ENCODE measurements at regions not wholly inside any gene's neighbourhood (a gene's known extent, or its start where the extent isn't known, plus 50 kb on each side); places are given as distances from the start of the nearest gene placed in this dataset.

DNA sequence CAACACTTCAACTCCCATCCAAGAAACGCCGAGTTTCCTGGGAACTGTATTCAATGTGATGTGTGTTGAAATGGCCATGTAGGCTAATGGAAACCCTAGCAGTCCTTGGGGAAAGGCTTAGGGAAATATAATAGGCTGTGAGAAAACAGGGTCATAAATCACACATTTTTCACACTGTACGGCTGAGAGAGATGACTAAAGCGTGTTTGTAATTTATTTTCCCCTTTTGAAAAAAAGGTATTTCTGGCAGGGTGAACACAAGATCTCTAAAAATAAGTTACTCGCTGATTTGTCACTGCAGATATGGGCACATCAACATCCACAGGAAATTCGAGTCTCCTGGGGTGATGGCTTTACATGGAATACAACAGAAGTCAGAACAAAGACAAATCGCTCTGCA is 109.6 kb upstream of the ST6GAL2 start:
- Mint-ChIP-seq H3K36me3 (no peaks in the 10 kb centered on the region), H3K4me3 (no peak overlapping the region), H3K4me1 (ENCODE audit: low read depth in 2 of 2) (no peaks in the 10 kb centered on the region), H3K9me3 (no peaks in the 10 kb centered on the region), H3K27me3 (no peaks in the 10 kb centered on the region), H3K27ac (no peak overlapping the region)
- no peak for DNase-seq (ENCODE audit: low spot score)
- no peak for ATAC-seq

DNA sequence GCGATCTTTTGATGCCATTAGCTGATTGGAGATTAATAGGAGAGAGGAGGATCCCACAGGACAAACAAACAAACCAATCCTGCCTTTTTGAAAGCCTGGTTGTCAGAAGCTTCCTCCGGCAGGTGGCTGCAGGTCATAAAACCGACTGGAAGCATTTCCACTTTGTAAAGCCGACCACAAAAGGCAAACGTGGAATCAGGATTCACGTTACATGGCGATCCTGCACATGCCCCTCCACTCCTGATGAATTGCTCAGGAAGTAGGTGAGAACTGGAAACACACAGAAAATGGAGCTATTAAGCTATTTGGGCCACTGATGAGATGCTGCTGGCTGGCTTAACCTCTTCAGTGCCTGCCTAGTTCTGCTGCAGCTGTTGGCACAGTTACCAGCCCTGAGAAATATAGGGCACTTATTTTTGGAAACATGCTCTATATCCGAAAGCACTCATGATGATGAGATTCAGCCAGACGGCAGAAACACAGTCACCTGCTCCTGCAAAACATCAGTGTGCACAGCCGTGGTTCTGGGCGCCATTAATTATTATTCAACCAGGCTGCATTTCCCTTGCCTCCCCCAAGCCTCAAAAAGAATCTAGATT is 110.3 kb upstream of the ST6GAL2 start:
- no peak for ATAC-seq
- Mint-ChIP-seq H3K4me1 (ENCODE audit: low read depth in 2 of 2) (no peaks in the 10 kb centered on the region), H3K27ac (no peak overlapping the region), H3K9me3 (no peaks in the 10 kb centered on the region), H3K4me3 (no peak overlapping the region), H3K27me3 (no peaks in the 10 kb centered on the region), H3K36me3 (no peaks in the 10 kb centered on the region)
- DNase-seq (ENCODE audit: low spot score) = no peak

DNA sequence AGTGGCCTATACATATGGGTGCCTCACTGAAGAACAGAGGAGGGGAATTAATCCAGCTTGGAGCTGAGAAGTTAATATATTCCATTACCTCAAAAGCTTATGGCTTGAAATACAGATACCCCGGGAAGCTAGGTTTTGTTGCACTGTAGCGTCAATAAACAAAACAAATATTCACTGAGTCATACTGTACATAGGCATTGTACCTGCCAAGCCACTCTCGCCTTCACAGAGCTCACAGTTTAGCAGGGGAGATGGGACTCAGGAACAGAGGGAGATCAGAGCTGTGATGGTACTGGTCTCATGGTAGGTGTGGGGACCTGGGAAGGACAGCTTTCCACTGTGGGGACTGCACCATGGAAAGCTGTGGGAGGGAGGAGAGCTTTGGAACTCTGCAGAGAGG is 111.2 kb upstream of the ST6GAL2 start:
- Mint-ChIP-seq H3K4me1 (ENCODE audit: low read depth in 2 of 2) (no peaks in the 10 kb centered on the region), H3K27ac (no peak overlapping the region), H3K36me3 (no peaks in the 10 kb centered on the region), H3K27me3 (no peaks in the 10 kb centered on the region), H3K4me3 (no peak overlapping the region), H3K9me3 (no peaks in the 10 kb centered on the region)
- no peak for DNase-seq (ENCODE audit: low spot score)
- ATAC-seq = no peak

DNA sequence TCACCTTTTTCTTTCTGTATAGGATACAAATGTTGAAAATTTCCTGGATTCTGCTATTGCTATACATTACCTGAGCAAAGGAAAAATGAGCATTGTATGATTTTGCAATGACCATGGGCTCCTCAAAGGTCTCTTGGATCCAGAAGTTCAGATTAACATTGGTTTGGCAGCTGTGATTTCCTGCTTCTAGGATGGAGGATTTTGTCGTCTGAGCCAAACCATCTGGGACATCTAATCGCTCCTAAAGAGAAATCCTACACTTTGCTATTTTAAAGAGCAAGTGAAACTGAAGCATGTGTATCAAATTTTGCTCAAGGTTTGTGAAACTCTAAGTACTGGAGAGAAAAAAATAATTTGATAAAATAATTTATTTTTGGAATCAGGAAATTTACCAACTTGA is 115.1 kb upstream of the ST6GAL2 start:
- H3K27me3 Mint-ChIP-seq = no peaks in the 10 kb centered on the region
- DNase-seq (ENCODE audit: low spot score) (no peak), ATAC-seq (no peak)
- H3K4me3 Mint-ChIP-seq = no peak overlapping the region
- no peaks in the 10 kb centered on the region for H3K36me3 Mint-ChIP-seq
- H3K9me3 Mint-ChIP-seq = peaks cover 12% of the 10 kb centered on the region
- H3K4me1 Mint-ChIP-seq (ENCODE audit: low read depth in 2 of 2) = no peaks in the 10 kb centered on the region
- no peak overlapping the region for H3K27ac Mint-ChIP-seq

DNA sequence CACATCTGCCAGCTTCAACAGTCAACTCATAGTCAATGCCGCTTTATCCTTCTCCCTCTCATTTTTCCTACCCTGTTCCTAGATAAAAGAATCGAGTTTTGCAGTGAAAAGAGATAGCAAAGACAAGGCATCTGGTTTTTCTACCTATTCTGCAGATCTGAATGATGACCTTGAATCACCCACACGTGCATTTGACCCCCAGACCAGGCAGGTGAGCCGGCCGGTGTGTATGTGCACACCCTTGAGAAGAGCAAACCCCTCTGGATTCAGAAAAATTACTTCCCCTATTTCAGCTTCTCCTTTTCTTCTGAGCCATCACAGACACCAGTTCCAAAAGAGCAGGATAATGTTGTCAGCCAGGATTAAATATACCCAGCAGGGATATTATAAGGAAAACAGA is 115.6 kb upstream of the ST6GAL2 start:
- no peaks in the 10 kb centered on the region for H3K36me3 Mint-ChIP-seq
- no peaks in the 10 kb centered on the region for H3K27me3 Mint-ChIP-seq
- H3K4me1 Mint-ChIP-seq (ENCODE audit: low read depth in 2 of 2) = no peaks in the 10 kb centered on the region
- ATAC-seq = no peak
- DNase-seq (ENCODE audit: low spot score) = no peak
- no peak overlapping the region for H3K4me3 Mint-ChIP-seq
- no peak overlapping the region for H3K27ac Mint-ChIP-seq
- H3K9me3 Mint-ChIP-seq = peaks cover 12% of the 10 kb centered on the region

DNA sequence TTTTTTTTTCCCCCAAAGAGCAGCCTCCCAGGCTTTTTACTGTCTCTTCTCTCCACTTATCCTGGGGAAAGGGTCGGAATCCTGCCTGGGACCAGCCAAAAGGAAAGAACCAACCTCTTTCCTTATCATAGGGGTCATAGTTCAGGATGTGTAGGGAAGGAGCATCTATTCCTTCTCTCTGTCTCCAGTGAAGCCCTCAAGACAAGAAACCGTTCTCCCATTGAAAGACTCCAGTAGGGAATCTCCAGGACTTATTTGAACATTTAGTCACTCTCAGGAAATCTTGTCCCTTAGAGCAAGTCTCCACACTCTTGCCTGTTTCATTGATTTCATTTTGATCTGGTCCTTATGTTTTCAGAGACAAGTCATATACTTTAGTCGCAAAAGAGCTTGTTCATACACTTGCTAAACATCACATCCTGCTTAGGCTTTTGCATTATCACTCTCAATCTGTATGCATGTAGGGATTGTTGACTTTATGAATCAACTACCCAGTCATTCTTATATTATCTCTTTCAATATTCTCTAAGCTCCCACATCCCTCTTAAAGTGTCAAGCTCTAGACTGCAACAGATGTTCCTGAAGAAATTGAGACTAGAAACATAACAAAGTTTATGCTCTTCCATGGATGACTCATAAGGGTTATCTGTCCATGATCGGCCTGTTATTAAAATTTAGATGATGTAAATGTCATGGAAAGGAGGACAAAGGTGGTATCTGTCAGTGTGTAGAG is 116.2 kb upstream of the ST6GAL2 start:
- Mint-ChIP-seq H3K27me3 (no peaks in the 10 kb centered on the region), H3K36me3 (no peaks in the 10 kb centered on the region), H3K4me1 (ENCODE audit: low read depth in 2 of 2) (no peaks in the 10 kb centered on the region), H3K9me3 (peaks cover 12% of the 10 kb centered on the region), H3K27ac (no peak overlapping the region), H3K4me3 (no peak overlapping the region)
- DNase-seq (ENCODE audit: low spot score) (no peak), ATAC-seq (no peak)

DNA sequence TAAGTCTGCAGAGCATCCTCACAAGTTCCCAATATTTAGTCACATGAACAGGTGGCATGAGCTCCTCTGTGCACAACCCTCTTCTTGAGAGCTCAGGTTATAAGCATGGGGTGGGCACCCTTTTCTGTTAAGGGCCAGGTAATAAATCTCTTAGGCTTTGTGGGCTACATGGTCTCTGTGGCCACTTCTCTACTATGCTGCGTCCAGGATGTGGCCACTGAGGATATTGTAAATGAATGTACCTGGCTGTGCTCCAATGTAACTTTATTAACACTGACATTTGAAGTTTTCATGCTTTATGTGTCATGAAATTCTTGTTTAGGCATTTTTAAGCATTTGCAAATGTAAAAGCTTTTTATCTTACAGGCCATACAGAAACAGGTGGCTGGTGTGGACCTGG is 116.8 kb upstream of the ST6GAL2 start:
- ATAC-seq (no peak), DNase-seq (ENCODE audit: low spot score) (no peak)
- Mint-ChIP-seq H3K9me3 (peaks cover 12% of the 10 kb centered on the region), H3K4me1 (ENCODE audit: low read depth in 2 of 2) (no peaks in the 10 kb centered on the region), H3K4me3 (no peak overlapping the region), H3K27ac (no peak overlapping the region), H3K36me3 (no peaks in the 10 kb centered on the region), H3K27me3 (no peaks in the 10 kb centered on the region)

DNA sequence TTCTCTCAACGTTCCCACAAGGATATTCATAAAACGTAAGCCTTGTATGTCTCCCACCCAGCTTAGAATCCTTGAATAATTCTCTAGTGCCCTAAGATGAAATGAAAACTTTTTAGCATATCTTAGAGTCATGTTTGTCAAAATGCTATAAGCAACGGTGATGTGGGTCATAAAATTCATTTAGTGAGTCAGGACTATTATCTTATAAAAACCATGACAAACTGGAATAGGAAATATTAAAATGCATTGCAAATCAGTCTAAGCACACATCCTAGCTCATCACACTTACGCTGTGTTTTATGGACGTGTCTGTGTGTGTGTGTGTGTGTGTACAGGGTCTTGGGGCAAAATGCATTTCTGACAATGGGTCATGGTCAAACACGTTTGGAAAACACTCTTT is 119.9 kb upstream of the ST6GAL2 start:
- Mint-ChIP-seq H3K4me3 (no peak overlapping the region), H3K4me1 (ENCODE audit: low read depth in 2 of 2) (no peaks in the 10 kb centered on the region), H3K27me3 (no peaks in the 10 kb centered on the region), H3K27ac (no peak overlapping the region), H3K9me3 (peaks cover 12% of the 10 kb centered on the region), H3K36me3 (no peaks in the 10 kb centered on the region)
- DNase-seq (ENCODE audit: low spot score) (no peak), ATAC-seq (no peak)

DNA sequence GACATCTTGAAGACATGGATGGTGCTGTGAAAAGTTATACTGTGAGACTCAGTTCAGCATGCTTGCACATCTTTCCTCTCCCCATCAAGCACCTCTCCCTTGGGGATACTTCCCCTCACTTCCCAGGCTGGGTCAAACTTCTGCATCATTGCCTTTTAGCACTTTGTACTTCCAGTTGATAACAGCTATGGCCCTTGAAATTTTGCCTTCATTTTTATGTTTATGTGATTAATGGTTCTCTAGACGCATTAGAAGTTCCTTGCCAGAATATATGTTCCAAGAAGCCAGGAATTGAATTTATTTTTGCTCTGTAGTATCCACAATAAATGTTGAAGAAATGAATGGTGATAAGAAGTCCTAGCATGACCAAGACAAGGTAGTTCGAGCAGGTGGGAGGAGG is 120.9 kb upstream of the ST6GAL2 start:
- ATAC-seq (no peak), DNase-seq (ENCODE audit: low spot score) (no peak)
- no peak overlapping the region for H3K27ac Mint-ChIP-seq
- peaks cover 15% of the 10 kb centered on the region for H3K9me3 Mint-ChIP-seq
- no peak overlapping the region for H3K4me3 Mint-ChIP-seq
- H3K36me3 Mint-ChIP-seq = no peaks in the 10 kb centered on the region
- H3K4me1 Mint-ChIP-seq (ENCODE audit: low read depth in 2 of 2) = no peaks in the 10 kb centered on the region
- no peaks in the 10 kb centered on the region for H3K27me3 Mint-ChIP-seq

DNA sequence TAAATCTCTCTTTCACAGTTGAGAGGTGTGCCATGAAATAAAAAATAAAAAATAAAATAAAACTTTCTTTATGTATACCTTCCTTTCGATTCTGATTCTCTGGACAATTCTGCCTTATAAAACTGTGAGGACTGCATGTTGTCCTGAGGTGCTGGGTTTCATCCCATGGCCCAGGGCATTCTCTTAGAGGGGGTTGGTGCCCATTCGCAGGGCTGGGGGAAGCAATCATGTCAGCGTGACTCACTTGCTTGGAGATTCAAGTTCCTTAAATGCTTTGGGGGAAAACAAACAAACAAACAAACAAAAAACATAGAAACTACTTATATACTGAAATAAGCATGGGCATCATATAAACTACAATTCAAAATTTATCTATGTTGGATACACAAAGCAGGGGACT is 122.0 kb upstream of the ST6GAL2 start:
- no peak overlapping the region for H3K27ac Mint-ChIP-seq
- no peaks in the 10 kb centered on the region for H3K4me1 Mint-ChIP-seq (ENCODE audit: low read depth in 2 of 2)
- H3K36me3 Mint-ChIP-seq = no peaks in the 10 kb centered on the region
- H3K9me3 Mint-ChIP-seq = peaks cover 8% of the 10 kb centered on the region
- H3K27me3 Mint-ChIP-seq = no peaks in the 10 kb centered on the region
- no peak overlapping the region for H3K4me3 Mint-ChIP-seq
- ATAC-seq (no peak), DNase-seq (ENCODE audit: low spot score) (no peak)

DNA sequence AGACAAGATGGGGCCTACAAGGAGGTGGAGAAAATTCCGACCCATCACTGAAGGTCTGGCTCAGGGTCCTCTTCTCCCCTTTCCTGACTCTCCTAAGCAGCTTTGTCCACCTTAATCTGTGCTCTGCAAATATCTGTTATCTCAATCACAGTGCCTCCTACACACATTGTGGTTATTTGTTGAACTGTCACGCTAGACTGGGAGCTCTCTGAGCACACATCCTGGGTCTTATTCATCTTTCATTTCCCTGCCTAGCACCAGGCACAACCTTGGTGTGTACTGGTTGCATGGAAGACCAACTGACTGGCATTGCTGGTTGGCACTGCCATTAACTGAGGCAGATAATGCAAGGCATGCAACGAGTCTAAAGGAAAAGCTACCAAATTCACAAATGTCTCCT is 122.9 kb upstream of the ST6GAL2 start:
- Mint-ChIP-seq H3K4me1 (ENCODE audit: low read depth in 2 of 2) (no peaks in the 10 kb centered on the region), H3K36me3 (no peaks in the 10 kb centered on the region), H3K9me3 (peaks cover 8% of the 10 kb centered on the region), H3K27ac (no peak overlapping the region), H3K4me3 (no peak overlapping the region), H3K27me3 (no peaks in the 10 kb centered on the region)
- ATAC-seq (no peak), DNase-seq (ENCODE audit: low spot score) (no peak)

DNA sequence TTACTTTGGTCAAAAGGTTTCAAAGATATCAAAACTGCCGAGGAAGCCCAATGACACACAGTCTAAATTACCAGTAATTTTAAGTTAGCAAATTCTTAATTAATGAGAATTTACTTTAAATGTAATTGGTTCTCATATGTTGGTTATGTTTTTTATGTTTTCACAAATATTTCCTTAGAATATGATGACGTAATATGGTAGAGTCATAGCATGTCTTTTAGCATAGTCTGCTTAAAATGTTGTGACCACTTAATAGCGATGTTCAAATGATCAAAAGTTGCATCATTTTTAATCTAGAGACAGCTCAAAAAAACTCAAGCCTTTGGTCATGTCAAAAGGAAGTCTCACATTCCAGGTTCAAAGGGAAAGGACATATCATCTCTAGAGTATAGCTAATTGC is 123.3 kb upstream of the ST6GAL2 start:
- Mint-ChIP-seq H3K4me3 (no peak overlapping the region), H3K27me3 (no peaks in the 10 kb centered on the region), H3K27ac (no peak overlapping the region), H3K4me1 (ENCODE audit: low read depth in 2 of 2) (no peaks in the 10 kb centered on the region), H3K9me3 (peaks cover 8% of the 10 kb centered on the region), H3K36me3 (no peaks in the 10 kb centered on the region)
- DNase-seq (ENCODE audit: low spot score) (no peak), ATAC-seq (no peak)

DNA sequence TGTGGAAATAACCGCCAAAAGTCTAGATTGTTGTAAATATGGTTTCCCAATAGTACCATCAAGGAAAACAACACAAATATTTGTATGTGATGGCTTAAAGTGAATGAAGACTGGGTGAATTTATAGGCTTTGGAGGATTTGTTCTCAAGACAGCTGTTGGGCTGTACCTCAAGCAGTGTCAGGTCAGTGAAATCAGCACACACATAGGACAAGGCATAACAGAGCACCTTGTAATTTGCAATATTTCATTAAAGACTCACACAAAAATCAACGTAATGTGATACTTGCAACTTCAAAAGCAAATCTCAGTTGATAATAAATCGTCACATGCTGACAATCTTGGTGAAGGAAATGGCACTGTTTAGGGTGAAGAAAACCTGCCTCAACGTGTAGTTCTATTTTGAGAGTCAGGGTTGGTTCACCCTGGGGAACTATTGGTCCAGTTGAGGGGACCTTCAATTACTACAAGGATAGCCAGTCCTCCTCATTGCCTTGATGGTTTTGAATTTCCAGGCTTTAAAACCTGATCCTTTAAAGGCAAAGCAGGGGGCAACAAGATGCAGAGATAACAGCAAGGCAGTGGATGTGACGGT is 126.8 kb upstream of the ST6GAL2 start:
- ATAC-seq (no peak), DNase-seq (ENCODE audit: low spot score) (no peak)
- H3K4me1 Mint-ChIP-seq (ENCODE audit: low read depth in 2 of 2) = no peaks in the 10 kb centered on the region
- H3K4me3 Mint-ChIP-seq = no peak overlapping the region
- H3K36me3 Mint-ChIP-seq = no peaks in the 10 kb centered on the region
- H3K9me3 Mint-ChIP-seq = peaks cover 5% of the 10 kb centered on the region
- H3K27ac Mint-ChIP-seq = no peak overlapping the region
- H3K27me3 Mint-ChIP-seq = no peaks in the 10 kb centered on the region

DNA sequence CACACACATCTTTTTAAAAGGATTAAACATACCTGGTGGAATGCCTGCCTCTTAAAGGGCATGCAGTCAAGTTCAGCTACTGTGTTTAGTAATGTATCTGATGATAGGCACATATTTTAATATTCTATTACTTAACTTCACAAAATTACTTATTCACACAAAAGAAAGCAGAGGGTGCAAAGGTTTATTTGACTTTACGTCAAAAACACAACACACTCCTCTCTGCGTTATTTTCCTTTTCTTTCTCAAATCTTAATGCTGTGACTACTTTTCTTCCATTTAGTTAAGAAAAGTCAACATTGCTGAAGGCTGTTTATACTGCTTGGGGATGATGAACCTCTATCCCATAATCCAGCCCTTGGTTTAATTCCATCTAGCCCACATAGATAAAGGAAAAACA is 127.9 kb upstream of the ST6GAL2 start:
- DNase-seq (ENCODE audit: low spot score) = no peak
- Mint-ChIP-seq H3K9me3 (peaks cover 5% of the 10 kb centered on the region), H3K27me3 (no peaks in the 10 kb centered on the region), H3K36me3 (no peaks in the 10 kb centered on the region), H3K27ac (no peak overlapping the region), H3K4me1 (ENCODE audit: low read depth in 2 of 2) (no peaks in the 10 kb centered on the region), H3K4me3 (no peak overlapping the region)
- no peak for ATAC-seq

DNA sequence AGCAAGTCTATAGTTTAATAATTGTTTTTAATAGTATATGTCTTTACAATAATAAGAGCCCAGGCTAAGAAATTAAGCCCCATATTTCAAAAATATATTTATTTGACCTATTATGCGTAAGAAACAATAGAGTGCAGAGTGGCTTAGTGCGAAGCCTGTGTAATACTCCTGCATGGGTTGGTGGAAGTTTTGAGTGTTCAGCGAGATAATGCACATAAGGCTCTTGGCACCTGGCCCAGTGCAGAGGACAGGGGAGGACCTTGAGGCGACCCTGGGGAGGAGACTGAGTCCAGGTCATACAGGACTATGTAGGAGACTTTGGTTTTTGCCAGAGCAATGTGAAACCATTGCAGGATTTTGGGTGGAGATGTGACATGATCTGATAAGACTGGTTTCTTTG is 132.4 kb upstream of the ST6GAL2 start:
- no peaks in the 10 kb centered on the region for H3K27me3 Mint-ChIP-seq
- no peak for DNase-seq (ENCODE audit: low spot score)
- ATAC-seq = peak in 1 of 2 donors; percentile 40

More for the DNA sequence above, 132.4 kb upstream of the ST6GAL2 start:
- Mint-ChIP-seq H3K4me1 (ENCODE audit: low read depth in 2 of 2) (no peaks in the 10 kb centered on the region), H3K9me3 (peaks cover 2% of the 10 kb centered on the region), H3K36me3 (no peaks in the 10 kb centered on the region), H3K4me3 (no peak overlapping the region), H3K27ac (no peak overlapping the region)

Data from natural killer cell treated with Interleukin-12 subunit alpha and Interleukin-12 subunit beta and Interleukin-15 and Interleukin-18, amount 100 ng/mL, for 72 hours (primary cell).